GM21723 (cell line): ENCODE measurements at regions not wholly inside any gene's neighbourhood (a gene's known extent, or its start where the extent isn't known, plus 50 kb on each side); places are given as distances from the start of the nearest gene placed in this dataset.

ENCODE experiments used
- ATAC-seq: cut with Tn5 transposase; IDR thresholded peaks from one replicate; pipeline ENCODE4 v1.9.1; 2021; ENCODE audit warnings: mild to moderate bottlenecking, moderate library complexity; ENCODE audit not compliant: unreplicated experiment

DNA sequence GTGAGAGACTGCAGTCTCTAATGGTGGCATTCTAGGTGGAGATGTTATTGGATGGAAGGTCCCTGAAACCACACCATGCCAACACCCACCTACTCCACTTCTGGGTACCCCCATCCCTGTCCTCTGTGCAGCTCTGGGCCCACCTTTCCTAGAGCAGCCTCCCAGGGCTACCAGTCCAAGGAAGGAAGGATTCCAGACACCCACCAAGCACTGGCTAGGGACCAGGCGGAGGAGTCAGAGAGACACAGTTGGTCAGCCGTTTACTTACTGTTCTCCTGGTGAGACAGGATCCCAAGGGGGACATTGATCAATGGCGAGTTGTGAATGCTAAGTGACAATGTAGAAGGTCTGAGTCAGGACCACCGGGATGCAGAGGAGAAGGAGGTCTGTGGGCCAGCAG, 151.6 kb downstream of the TTC32 start:
- ATAC-seq = no peak

- ATAC-seq = no peak
Observed at GRCh38 chr2:19749507-19749836, 152.3 kb downstream of the TTC32 start.

DNA sequence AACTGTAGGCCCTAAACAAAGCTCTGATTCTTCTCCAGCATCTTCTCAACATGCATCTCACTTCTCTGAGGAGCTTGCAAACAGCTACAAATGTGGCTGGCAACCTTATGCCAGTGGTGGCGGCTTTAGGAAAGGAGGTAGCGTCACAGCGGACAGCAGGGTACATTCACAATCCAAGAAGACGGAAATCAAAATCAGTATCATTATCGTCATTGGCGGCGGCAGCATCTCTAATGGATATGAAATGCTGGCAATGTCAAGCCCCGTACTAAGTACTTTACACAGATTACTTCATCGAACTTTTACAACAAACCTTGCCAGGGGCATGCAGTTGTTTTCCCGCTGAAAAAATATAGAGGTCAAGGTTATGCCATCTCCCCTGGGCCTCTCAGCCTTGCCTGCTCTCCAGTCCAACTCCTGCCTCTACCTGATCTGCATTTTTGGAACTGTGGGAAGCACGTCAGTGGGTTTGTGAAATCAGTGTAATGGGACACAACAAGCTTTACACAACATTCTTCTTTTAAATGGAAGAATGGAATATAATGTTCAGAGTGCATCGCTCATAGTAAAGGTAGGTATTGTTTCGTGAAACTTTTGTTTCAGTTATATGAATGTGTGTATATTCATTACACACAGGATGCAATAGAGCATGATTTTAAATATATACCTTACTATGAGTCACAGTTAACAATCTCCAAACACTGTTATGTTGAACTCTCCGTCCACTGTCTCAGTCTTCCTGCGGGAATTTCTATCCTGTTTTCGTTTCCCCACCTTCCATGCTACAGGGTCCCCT, 152.9 kb downstream of the TTC32 start:
- ATAC-seq = no peak

GRCh38 chr2:19748073-19748375, 153.8 kb downstream of the TTC32 start:
- no peak for ATAC-seq

DNA sequence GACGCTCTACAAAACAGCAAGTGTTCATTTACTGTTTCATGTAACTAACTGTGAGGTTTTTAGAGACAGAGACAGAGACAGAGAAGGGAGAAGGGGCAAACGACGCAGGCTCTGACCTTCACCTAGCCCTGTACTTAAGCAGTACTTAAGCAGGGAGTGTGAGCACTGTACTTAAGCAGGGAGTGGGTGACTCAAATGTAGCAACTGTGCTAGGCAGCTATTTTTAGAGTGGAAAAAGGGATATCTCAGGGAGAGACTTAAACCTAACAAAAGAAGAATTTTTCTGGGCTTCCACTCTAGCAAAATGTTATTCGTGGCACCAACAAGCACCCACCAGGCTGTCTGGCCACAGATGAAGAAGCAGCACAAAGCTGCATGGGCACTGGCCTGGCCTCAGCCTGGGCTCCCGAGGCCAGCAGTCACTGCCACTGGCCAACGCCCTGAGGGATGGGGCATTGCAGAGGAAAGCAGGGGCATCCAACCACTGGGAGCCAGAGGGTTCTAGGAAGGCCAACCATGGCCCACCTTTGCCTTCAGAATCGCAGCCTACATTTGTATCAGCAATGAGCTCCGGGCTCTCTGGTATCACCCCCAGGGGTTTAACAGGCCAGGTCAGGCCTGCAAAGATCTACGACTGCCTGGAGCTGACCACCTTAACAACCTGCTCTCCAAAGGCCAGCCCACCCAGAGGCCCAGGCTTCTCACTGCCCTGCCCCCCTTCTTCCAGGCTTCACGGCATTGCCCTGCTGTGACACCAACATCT, 154.3 kb downstream of the TTC32 start:
- ATAC-seq = no peak

- ATAC-seq = no peak
Observed at GRCh38 chr2:19746611-19747309, 155.0 kb downstream of the TTC32 start.

DNA sequence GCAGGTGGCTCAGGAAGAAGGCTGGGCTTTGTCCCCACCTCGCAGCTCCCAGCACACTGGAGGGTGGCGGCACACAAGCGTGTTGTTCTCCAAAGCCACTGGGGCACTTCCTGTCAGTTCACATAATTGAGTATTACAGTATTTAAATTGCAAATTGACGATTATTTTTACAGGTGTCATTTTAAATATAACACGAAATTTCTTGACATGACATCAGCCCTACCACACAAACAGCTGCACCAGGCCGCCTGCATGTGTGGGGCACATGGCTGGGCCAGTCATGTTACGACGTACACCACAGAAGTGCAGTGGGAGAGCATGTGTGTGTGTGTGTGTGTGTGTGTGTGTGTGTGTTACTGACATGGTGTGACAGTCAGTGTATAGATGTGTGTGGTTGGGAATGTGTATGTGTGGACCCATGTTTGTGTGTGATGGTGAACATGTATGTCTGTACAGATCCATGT, 155.6 kb downstream of the TTC32 start:
- no peak for ATAC-seq

GRCh38 chr2:19745318-19746136, 156.3 kb downstream of the TTC32 start:
- ATAC-seq = no peak

- no peak for ATAC-seq
Observed at GRCh38 chr2:19744456-19745199, 157.2 kb downstream of the TTC32 start.

DNA sequence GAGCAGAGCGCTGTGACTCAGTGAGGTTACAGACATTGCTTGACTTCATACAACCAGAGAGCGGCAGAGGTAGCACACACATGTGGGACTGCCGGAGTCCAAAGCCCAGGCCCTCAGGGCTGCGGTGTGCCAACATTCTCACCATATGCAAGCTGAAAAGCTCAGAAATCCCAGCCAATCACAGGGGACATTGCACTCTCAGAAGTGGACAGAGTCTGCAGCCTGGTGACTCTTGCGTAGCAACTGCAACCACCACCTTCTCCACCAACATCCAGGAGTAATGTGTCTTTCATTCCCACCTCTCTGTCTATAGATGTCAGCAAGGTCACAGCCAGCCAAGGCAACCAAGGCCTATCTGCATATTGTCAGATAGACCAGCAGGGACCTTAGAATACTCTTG, 158.1 kb downstream of the TTC32 start:
- ATAC-seq = no peak

DNA sequence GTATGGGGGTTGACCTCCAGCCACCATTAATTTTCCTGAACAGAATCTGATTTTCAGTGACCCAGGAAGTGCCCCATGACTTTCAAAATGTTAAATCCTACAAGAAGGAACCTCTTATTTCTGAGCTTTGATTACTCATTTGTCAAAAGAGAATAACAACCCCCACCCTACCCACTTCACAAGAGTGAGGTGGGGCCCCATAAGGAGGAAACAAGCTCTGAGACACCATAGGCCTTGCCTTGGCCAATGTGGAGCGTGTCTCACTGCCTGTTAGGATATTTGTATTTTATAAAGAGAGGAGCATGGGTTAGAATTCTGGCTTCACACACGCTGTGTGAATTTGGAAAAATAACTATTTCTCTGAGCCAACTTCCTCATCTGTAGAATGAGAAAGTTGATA, 158.9 kb downstream of the TTC32 start:
- no peak for ATAC-seq

DNA sequence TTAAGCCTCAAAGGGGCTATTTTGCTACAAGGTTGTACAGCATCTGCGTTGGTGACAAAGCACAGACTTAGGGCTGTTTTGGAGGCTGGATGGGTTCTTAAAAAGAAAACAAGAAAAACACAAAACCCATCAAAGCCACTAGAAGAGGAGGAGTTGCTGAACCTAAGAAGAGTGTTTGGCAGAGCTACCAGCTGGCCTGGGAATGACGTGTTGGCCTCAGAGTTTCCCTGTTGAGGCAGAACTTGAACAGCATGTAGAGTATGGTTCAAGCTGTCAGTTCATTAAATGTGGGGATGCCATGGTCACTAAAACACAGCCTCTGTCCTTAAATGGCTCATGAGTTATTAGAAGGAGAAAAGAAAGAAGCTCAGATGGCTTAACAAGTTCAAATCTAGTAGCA, 162.5 kb downstream of the TTC32 start:
- ATAC-seq = no peak

DNA sequence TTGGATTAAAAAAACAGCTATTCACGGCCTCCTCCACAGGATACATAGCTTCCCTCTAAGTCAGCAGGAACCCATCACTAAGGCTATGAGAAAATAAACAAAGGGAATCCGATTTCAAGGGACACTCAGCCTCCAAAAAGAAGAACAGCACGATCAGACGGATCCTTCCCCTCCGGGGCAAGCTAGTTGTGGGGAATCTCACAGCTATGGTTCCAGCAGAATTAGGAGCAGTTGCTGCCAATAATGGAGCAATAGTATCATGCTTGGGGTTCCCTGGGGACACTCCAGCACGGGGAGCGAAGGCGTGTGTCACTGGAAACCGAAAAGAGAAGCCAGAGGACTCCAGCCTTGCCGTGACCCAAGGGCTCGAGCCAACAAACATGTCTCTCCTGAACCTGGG, 163.1 kb downstream of the TTC32 start:
- ATAC-seq = no peak

DNA sequence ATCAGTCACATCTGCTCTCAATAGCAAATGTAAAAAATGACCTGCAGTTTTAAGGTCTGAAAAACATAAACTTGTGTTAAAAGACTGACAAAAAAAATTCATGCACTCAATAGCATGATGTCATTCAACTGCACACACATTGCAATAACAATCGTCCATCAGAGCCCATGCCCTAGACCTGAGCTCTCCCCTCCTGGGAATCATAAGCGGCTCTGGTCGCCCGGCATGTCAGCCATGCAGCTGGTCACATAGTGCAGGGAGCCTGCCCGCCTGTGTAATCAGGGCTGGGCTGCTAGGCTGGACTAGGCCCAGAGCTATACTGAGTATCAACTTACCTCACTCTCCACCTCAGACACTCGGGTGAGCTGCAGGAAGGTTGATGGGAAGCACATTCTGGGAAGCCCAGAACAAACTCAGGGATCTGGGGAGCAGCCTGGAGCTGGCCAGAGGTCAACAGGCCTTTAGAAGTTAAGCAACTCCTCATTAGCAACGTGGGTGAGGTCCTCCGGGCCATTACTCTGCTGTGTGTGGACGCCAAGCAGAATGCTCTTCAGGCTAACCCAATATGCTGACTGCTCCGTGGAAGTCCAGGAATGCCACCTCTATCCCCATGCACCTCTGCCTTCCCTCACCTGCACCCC, 165.5 kb downstream of the TTC32 start:
- no peak for ATAC-seq

DNA sequence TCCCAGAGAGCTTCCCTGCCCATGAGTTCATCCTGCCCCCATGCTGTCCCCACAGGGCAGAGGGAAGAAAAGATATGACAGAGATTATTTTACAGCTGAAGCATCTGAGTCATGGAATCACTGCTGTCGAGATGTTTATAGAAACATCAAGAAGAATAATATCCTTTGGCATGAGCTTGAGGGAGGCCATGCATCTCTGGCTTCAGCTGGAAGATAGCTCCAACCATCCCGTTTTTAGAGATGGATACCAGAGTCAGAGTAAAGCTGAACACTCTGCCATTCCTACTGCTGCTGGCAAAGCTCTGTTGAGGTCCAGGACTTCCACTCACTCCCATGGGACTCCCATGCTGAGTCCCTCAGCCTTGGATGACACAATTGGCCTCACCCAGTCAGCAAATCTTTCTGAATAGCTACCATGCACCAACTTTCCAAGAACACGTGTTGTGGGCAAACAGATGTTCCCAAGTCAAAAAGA, 167.8 kb downstream of the TTC32 start:
- no peak for ATAC-seq

- no peak for ATAC-seq
Observed at GRCh38 chr2:19733390-19733789, 168.4 kb downstream of the TTC32 start.

DNA sequence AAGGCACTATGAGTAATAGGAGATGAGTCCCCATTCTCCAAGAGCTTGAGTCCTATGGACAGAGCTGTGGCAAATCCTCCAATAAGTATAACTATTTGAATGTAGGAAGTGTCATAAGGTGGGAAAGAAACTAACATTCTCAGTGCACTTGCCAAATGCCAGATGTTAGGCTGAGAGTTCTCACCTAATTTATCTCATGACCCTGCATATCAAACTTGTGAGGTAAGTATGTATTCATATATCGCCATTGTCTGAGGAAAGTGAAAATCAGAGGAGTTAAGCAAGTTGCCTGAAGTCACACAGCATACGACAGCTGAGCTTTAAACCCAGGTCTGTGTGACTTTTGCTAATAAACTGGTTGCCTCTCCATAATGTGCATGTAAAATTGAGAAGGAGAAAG, 169.5 kb downstream of the TTC32 start:
- ATAC-seq = no peak

DNA sequence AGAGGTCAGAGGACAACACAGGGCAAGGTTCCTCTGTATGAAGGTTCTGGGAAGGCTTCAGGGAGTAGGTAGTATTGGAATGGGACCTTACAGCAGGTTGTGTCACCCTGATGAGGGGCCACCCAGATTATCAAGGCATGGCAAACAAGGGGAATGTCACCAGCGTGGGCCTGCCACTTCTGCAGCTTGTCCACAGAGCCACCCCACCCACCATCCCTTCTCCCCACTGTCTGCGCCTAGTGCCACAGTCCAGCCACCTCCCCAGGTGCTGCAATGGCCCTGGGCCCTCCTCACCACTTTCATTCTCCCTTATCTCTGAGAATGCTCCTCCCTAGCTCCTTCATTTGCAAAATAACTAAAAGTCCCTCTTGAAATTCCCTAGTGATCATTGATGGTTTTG, 170.3 kb downstream of the TTC32 start:
- ATAC-seq = no peak

DNA sequence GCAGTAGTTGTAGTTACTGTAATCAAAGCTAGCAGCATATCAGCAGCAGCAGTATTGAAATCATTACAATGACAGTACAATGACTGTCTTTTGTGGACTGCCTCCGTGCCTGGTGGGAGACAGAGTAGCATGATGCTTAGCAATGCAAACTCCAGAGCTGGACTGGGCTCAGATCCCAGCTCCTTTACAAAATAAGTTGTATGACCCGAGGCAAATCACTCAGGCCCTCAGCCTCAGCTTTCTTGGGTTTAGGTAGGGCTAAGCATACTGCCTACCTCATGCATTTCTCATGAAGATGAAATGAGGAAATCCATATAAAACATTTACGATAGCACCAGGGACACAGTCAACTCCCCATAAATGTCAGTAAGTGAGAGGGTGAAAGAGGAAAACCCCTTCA, 170.7 kb downstream of the TTC32 start:
- no peak for ATAC-seq

DNA sequence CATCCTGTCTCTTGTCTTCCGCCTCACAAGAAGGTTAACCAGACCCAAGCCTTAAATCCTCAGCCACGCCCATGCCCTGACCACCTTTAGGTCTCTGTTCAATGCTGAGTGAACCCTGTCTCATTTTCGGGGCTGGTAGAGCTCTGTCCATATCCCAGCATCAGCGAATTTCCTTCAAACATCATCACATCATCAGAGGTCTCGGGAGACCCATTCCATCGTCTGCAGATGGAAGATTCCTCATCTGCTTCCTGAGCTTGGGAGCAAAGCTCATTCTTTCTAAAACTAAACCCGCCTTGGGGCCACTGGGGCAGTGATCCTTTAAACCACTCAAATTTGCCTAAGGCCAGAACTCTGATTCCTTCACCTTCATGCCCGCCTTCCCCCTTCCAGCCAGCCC, 173.7 kb downstream of the TTC32 start:
- ATAC-seq = no peak
